Esophagus squamous epithelium (tissue), 4 donors: ENCODE measurements at regions not wholly inside any gene's neighbourhood (a gene's known extent, or its start where the extent isn't known, plus 50 kb on each side); places are given as distances from the start of the nearest gene placed in this dataset.

Experiments
- POLR2A ChIP-seq, 4 donors: fragments of 450-650 bp; IDR thresholded peaks; one replicate each; pipeline ENCODE4 v1.6.1; 2017; ENCODE audit warnings: antibody characterized with exemption in 4 of 4, mild to moderate bottlenecking in 4 of 4, moderate library complexity in 3 of 4
- TF ChIP-seq, protein P1 (sequence below), 6 experiments: fragments of 450-650 bp in 4 of 6; fragments of 200-600 bp in 2 of 6; sonication (generic) in 2 of 6; IDR thresholded peaks; one replicate each; pipeline ENCODE4 v1.5.1; 2016 to 2019; ENCODE audit warnings: antibody characterized with exemption in 6 of 6, mild to moderate bottlenecking in 4 of 6, moderate library complexity in 4 of 6

GRCh38 chr4:100060765-100061416 is 110.8 kb upstream of the H2AZ1 start:
- TF ChIP-seq, protein P1, sequence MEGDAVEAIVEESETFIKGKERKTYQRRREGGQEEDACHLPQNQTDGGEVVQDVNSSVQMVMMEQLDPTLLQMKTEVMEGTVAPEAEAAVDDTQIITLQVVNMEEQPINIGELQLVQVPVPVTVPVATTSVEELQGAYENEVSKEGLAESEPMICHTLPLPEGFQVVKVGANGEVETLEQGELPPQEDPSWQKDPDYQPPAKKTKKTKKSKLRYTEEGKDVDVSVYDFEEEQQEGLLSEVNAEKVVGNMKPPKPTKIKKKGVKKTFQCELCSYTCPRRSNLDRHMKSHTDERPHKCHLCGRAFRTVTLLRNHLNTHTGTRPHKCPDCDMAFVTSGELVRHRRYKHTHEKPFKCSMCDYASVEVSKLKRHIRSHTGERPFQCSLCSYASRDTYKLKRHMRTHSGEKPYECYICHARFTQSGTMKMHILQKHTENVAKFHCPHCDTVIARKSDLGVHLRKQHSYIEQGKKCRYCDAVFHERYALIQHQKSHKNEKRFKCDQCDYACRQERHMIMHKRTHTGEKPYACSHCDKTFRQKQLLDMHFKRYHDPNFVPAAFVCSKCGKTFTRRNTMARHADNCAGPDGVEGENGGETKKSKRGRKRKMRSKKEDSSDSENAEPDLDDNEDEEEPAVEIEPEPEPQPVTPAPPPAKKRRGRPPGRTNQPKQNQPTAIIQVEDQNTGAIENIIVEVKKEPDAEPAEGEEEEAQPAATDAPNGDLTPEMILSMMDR (IDR thresholded peaks at IDR 0.05), result no peak
- no peak for TF ChIP-seq POLR2A (IDR thresholded peaks at IDR 0.05)
